IPS-NIHi7 (cell line): ENCODE measurements at regions not wholly inside any gene's neighbourhood (a gene's known extent, or its start where the extent isn't known, plus 50 kb on each side); places are given as distances from the start of the nearest gene placed in this dataset.
"Not testable (repeated sequence)": the region's sequence is repeated elsewhere in the genome, so short reads cannot be mapped to it uniquely, and the experiment has no call there.

Experiments used
- DNase-seq: peaks from one replicate; pipeline ENCODE4 v3.0.0; 2012; ENCODE audit warnings: mixed read lengths; ENCODE audit errors: extremely low spot score

DNA sequence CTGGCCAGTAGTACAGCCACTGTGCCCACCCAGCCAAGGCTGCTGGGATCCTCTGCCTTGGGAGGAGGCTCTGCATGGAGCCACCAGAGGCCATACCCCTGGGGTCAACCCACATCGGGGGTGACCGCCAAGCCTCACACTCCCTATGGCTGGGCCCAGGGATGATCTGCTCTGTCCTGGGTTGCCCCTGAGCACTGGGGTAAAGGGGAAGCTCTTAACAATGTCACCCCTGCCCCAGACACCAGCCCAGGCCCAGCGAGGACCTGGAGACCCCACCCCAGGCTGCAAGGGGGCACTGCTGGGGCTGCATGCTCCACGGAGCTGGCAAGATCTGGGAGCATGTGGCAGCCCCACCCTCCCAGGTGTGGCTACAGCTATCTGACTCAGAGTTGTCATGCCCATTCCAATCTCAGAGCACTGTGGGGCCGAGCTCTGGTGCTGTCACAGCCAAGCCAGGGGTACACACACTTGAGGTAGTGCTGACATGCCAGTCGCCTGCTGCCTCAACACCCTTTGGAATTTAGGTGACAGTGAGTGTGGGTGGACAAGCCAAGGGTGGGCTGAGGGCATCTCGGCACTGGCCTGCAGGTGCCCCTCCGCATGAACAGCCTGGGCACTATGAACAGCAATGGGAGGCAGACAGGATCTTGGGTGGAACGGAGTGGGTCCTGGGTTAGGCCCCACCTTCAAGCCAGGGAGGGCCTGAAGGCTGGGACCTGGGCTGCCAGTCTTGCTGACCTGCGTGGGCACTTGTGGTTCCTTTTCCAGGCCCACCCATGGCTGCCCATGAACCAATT, 427.7 kb downstream of the LRRIQ3 start:
- no peak for DNase-seq

DNA sequence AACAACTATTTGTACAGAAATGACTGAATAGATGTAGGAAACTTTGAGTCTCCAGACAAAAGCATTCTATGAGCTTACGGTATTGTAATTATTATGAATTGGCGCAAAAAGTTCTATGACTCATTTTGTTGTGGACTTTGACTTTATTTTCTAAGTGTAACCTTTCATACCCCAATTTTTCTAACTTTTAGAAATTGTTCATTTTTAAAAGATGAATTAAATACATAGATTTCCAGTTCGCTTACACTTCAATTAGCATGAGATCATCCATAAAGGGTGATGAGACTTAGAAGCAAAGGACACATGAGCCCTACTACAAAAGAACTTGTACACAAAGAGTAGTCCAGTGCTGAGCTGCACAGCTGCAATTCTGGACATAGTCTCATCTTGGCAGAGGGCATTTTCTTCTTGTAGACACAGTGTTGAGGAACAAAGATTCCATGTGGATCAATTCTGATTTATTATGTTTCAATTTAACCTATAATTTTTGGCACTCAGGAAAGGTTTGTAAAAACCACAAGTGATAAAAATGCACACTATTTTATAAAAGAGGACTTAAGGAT, 431.1 kb downstream of the LRRIQ3 start:
- no peak for DNase-seq

DNA sequence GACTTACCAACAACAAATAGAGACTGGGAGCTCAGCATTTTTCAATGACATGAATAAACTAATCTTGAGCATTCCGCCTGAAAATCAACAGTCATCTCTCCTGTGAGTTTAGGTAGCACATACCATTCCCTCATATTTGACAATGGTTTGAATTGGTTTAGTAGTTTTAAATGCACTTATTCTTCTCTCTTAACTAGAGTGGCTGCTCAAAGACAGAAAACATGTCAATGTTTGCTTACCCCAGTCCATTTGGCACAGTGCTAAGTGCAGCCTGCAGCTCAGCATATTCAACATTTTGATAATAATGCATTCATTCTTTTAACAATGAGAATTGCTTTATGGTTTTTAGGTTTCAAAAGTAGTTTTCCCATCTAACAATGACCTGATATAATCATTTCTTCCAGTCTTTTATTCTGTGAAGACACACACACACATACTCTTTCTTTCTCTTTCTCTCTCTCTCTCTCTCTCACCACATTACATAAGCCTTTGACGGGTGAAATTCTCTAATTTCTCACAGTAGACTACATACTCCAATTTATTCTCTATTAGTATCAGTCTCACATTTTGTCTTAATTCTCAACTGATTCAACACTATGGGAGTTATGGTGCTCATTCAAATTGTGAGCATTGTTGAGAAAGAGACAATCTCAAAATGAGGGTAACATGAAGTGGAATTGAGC, 432.3 kb downstream of the LRRIQ3 start:
- no peak for DNase-seq

DNA sequence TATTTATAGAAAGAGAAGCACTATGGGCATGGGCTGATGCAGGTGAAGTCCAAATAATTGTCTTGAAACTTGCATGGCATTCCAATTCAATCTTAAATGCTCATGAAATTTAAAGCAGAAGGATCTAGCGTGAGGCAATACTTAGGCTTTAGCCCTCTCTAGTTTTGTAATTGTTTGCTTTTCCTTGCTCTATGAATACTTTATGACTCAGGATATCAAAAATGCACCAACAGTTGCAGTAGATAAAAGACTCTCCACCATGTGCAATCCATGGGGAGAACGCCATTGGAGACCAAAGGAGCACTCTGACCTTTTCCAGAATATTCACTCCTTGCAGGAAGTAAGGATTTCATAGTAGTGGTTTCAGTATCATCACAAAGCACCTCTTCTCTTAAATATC, 436.4 kb downstream of the LRRIQ3 start:
- no peak for DNase-seq

DNA sequence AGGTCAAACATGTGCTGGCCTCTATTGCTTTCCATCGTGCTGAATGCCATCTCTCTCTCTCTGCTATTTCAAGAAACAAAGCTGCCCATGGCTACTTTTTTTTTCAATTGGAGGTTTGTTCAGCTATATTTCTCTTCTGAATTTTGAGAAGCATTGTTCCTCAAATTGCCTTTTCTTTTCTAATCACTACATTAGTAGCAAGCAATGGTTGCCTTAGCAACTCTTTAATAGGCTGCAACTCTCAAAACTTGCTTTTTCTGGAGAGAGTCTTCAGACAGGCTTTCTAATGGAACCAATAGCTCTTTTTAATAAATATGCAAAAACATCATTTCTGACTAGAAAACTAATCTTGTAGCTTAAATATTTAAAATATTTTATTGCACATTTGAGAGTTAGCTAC, 439.0 kb downstream of the LRRIQ3 start:
- DNase-seq = no peak

DNA sequence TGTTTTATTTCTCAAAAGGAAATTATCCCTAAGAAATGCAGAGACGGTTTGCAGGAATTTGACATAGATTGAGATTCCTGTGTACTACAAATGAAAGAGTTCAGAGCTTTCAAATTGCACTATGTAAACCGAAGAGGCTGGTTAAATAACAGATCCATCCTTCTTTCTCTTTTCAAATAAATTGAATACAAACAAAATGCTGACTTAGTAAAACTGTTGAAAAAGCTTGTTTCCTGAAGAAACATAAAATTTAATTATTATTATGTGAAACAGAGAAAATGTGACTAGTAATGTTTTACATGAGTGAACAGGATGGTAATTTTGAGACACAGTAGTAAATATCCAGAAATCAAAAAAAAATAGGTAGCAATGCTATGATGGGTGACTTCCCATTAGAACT, 441.2 kb downstream of the LRRIQ3 start:
- no peak for DNase-seq

DNA sequence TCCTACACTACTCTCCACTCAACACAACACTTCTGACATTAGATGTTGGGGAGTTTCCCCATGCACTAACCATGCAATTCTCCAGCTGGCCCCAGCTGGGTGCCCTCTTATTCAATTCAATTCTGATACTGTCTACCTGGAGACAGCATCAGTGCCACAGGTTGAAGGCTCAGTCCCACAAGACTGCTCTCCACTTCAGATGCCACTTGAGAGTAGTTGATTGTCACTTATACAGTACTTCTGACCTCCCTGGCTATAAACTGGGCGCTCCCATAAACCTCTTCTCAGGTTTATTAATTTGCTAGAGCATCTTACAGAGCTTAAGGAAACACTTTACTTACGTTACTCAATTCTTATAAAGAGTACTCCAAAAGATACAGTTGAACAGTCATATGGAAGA, 442.3 kb downstream of the LRRIQ3 start:
- DNase-seq = no peak

DNA sequence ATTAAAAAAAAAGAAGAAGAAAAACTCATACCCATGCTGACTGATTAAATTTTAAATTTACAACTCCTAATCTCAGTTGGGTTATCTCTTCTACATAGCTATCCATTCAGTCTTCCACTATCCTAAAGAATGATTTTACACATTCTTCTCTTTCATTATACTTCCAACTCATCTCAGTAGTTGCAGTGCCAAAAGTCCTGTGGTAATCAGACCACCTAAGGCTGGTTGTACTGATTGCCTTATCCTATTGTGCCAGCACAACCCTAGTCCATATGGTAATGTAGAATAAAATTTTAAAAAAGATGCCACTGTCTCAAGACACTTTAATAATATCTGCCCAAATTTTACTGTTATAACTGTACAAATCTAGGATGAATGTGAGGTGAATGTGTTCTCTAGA, 448.0 kb downstream of the LRRIQ3 start:
- no peak for DNase-seq

DNA sequence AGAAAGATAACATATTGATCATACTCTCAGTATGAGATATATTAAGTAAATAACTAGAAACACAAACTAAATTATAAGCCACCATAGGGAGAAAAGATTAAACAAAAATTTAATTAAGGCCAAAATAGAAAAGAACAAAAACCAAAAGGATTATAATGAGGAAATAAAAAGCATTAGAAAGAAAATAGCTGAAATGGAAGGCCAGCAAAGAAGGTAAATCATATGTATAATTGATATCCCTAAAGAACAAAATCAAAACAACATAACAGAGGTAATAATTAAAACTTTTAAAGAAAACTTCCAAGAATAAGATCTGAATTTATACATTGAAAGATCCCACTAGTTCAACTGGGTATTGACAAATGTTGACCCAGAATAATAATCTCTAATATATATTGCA, 453.0 kb downstream of the LRRIQ3 start:
- no peak for DNase-seq

DNA sequence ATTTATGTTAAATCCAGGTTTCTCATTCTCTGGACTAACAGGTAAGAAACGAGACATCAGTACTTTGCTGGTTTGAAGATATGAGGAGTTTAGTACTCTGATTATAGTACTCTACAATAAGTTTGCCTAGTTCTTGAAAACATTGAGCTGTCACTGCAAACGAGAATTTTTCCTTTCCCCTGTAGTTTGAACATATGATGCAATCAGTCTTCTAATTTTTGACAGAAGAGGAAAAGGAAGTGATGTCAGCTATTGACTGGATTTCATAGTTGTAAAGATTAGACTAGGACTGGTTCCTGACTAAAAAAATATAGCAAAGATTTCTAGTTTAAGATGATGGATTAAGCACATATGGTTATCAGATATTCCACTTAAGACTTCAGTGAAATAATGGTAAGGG, 461.9 kb downstream of the LRRIQ3 start:
- DNase-seq = no peak

DNA sequence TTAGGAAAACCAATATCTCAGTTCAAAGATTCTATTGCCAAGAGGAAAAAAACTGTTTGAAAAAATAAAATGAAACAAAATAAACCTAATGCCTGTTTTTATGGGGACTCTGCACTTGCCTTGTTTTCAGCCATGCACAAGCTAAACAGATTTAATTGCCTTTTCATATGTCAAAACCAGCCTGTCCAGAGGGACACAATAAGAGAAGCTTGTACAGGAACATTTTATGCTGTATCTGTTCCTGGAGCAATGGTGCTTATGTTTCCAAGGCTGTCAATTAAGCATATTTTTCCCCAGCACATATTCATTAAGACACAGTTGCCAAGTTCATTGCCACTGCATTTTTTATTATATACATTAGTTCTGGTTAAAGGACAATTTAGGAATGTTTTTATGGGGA, 470.9 kb downstream of the LRRIQ3 start:
- no peak for DNase-seq

DNA sequence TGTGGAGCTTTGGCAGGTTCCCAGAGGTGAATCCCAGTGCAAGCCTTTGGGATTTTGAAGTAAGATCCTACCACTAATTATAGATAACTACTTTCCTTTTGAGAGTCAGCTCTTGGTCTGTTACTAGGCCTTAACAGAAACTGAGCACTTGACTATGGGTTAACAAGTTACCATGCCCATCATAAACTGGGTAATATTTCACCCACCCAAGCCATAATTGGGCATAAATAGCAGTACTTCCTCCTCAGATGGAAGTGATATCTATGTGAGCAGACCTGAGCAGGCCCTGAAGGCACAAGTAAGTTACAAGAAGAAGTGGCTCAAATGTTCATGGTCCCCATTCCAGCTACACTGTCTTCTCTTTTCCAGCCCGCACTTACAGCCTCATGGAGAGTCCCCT, 475.9 kb downstream of the LRRIQ3 start:
- no peak for DNase-seq

DNA sequence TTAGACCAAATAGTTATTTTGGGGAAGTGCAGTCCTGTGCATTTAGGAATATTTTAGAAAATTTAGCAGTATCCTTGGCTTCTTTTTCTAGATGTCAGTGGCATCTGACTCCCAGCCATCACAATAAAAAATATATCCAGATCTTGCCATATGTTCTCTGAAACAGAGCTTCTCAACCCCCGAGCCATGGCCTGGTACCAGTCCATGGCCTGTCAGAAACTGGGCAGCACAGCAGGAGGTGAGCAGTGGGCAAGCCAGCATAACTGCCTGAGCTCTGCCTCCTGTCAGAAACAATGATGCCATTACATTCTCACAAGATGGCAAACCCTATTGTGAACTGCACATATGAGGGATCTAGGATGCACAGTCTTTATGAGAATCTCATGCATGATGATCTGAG, 480.0 kb downstream of the LRRIQ3 start:
- no peak for DNase-seq

DNA sequence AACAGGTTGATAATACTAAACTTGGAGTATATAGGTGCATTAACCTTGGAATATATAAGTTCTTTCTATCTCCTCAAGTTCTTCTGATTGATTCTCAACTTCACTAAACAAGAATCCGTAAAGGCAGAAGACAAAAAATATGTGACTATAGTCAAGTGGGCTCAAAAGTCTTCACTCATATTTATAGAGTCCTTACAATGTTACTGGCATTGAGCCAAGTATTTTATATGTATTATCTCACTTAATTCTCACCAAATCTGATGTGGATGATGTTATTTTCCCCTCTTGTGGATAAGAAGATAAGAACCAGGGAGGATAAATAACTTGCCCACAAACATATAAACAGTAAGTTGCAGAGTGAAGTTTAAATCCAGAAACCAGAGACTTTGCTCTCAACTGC, 486.9 kb downstream of the LRRIQ3 start:
- no peak for DNase-seq

DNA sequence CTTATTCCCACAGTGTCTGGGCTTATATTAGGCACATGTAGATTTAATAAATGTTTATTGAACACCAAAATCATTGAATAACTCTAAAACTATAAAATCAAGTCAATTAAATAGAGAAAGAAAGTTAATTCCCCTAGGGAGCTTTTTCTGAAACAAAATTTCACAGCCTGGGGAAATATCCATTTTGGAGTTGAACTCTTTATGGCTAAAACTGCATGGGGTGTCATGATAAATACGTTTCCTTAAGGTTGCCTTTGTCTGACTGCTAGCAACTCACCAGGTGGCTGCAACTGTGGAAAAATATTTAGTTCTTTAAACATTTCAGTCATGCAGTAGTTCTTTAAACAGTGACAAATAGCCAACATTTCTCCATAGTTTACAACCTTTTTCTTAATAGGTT, 496.1 kb downstream of the LRRIQ3 start:
- DNase-seq = no peak

DNA sequence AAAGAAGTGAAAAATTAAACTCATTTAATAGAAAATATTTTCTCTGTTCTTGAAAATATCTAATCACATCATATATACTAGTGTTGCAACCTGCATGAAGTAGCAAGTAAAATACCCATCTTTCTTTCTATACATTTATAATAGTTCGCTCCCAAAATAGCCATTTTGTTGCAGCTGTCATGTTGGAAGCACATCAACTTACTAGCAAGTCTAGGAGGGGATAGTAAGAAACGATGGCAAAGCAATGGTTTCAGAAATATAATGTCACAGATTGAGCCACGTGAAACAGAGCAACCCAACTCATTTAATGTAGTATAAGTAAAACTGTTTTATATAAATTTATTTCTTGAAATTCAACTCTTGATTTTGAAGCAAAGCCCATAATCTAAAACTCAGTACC, 521.8 kb downstream of the LRRIQ3 start:
- DNase-seq = no peak

DNA sequence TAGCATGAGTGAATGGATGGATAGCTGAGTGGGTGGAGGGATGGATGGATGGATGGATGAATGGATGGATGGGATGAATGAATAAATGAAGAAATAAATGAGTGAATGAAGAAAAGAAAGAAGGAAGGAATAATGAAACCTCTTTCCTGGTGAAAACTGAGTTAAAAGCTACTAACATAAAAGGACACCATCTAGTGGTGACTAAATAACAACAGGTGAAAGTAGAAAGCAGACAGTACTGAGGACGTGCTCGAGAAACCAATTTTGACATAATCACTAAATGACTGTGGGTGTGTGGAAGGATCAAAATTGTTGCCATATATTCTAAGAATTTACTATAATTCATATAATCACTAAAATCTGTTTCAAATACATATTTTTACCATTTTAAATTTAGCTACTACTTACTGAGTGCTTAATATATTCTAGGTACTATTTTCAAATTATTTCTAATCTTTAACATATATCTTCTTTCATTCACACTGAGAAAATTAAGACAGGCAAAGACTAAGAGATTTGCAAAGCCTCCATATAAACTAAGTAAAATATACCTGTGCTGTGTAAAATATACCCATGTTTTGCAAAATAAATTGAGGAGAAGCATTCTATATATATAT, 522.9 kb downstream of the LRRIQ3 start:
- DNase-seq = peak; percentile 29

DNA sequence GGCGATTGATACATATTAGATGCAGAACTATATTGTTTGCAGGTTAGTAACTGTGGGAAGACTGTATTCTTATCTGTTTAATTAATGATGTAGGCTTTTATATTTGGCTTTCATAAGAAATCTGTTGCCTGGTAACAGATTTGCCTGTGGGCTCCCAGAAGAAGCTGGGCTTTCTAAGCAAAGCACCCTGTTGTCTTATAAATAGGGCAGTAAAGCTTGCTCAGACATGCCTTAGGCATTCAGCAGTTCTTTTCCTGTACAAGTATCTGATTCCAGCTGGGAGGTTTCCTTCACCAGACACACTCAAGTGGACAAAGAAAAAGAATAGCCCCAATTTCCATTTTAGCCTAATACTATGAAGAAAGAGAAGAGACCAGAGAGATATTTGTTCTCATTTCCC, 524.0 kb downstream of the LRRIQ3 start:
- DNase-seq = no peak

DNA sequence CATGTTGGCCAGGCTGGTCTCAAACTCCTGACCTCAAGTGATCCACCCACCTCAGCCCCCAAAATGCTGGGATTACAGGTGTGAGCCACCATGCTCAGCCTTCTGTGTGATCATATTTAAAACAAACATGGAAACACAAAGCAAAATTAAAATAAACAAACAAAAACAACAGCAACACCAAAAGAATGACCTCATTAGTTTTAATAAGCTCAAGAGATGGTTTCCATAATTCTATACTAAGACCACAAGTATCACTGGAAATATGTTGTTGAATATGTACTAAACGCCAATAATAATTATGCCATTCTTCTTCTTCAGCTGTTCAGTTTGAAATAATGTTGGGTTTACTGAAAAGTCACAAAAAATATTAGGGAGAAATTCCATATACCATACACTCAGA, 526.4 kb downstream of the LRRIQ3 start:
- no peak for DNase-seq

DNA sequence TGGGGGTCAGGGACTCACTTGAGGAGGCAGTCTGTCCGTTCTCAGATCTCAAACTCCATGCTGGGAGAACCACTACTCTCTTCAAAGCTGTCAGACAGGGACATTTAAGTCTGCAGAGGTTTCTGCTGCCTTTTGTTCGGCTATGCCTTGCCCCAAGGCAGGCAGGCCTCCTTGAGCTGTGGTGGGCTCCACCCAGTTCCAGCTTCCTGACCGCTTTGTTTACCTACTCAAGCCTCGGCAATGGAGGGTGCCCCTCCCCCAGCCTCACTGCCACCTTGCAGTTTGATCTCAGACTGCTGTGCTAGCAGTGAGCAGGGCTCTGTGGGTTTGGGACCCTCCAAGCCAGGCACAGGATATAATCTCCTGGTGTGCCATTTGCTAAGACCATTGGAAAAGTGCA, 530.0 kb downstream of the LRRIQ3 start:
- not testable (repeated sequence) for DNase-seq

DNA sequence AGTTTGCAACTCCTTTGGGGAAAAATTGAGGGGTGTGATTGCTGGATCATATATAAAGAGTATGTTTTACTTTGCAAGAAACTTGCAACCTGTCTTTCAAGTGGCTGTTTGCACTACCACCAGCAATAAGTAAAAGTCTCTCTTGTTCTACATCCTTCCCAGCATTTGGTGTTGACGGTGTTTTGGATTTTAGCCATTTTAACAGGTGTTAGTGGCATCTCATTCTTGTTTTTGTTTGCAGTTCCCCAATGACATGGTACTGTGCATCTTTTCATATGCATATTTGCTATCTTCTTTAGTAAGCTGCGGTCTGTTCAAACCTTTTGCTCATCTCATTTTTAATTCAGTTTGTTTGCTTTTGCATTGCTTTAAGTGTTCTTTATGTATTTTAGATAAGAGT, 535.5 kb downstream of the LRRIQ3 start:
- DNase-seq = no peak

DNA sequence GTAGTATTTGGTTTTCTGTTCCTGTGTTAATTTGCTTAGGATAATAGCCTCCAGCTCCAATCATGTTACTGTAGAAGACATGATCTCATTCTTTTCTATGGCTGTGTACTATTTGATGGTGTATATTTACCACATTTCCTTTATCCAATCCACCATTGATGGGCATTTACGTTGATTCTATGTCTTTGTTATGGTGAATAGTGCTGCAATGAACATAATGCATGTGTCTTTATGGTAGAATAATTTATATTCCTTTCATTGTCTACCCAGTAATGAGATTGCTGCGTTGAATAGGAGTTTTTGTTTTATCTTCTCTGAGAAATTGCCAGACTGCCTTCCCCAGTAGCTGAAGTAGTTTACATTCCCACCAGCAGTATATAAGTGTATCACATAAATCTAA, 538.8 kb downstream of the LRRIQ3 start:
- no peak for DNase-seq

DNA sequence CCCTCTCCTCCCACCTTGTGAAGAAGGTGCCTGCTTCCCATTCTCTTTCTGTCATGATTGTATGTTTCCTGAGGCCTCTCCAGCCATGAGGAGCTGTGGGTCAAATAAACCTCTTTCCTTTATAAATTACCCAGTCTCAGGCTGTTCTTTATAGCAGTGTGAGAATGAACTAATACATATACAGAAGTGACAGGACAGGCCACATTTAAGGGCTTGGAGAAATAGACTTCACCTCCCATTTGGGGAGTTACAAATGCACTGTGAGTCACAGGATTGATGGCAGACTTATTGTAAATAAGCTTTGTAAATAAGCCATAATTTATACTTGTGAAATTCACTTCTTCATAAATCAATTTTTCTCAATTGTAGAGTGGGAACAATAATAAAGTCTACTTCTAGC, 543.3 kb downstream of the LRRIQ3 start:
- no peak for DNase-seq
